ENCODE measurements at regions not wholly inside any gene's neighbourhood (a gene's known extent, or its start where the extent isn't known, plus 50 kb on each side); places are given as distances from the start of the nearest gene placed in this dataset.
"Not testable (repeated sequence)": the region's sequence is repeated elsewhere in the genome, so short reads cannot be mapped to it uniquely, and the experiment has no call there.

GRCh38 chr9:26165426-26165825 lies 487.2 kb upstream of the TUSC1 start:
- no peak for DNase-seq (ENCODE audit: low spot score)

- DNase-seq (ENCODE audit: low spot score) = no peak
Measured at GRCh38 chr9:26163931-26164330, 485.7 kb upstream of the TUSC1 start.

- DNase-seq (ENCODE audit: low spot score) = no peak
Measured at GRCh38 chr9:26159575-26160392, 481.5 kb upstream of the TUSC1 start.

- no peak for DNase-seq (ENCODE audit: low spot score)
Measured at GRCh38 chr9:26158631-26159150, 480.4 kb upstream of the TUSC1 start.

GRCh38 chr9:26157411-26157810 lies 479.2 kb upstream of the TUSC1 start:
- no peak for DNase-seq (ENCODE audit: low spot score)

- DNase-seq (ENCODE audit: low spot score) = no peak
Measured at GRCh38 chr9:26152350-26152749, 474.1 kb upstream of the TUSC1 start.

- no peak for DNase-seq (ENCODE audit: low spot score)
Measured at GRCh38 chr9:26148128-26148527, 469.9 kb upstream of the TUSC1 start.

- no peak for DNase-seq (ENCODE audit: low spot score)
Measured at GRCh38 chr9:26145938-26146337, 467.7 kb upstream of the TUSC1 start.

- no peak for DNase-seq (ENCODE audit: low spot score)
Measured at GRCh38 chr9:26142631-26143030, 464.4 kb upstream of the TUSC1 start.

GRCh38 chr9:26142201-26142600 lies 464.0 kb upstream of the TUSC1 start:
- no peak for DNase-seq (ENCODE audit: low spot score)

- DNase-seq (ENCODE audit: low spot score) = no peak
Measured at GRCh38 chr9:26133537-26133936, 455.3 kb upstream of the TUSC1 start.

- DNase-seq (ENCODE audit: low spot score) = no peak
Measured at GRCh38 chr9:26132746-26133312, 454.6 kb upstream of the TUSC1 start.

- no peak for DNase-seq (ENCODE audit: low spot score)
Measured at GRCh38 chr9:26131886-26132285, 453.6 kb upstream of the TUSC1 start.

- DNase-seq (ENCODE audit: low spot score) = no peak
Measured at GRCh38 chr9:26129217-26129616, 451.0 kb upstream of the TUSC1 start.

GRCh38 chr9:26125693-26126092 lies 447.4 kb upstream of the TUSC1 start:
- no peak for DNase-seq (ENCODE audit: low spot score)

GRCh38 chr9:26116085-26116484 lies 437.8 kb upstream of the TUSC1 start:
- not testable (repeated sequence) for DNase-seq (ENCODE audit: low spot score)

GRCh38 chr9:26112724-26113123 lies 434.5 kb upstream of the TUSC1 start:
- DNase-seq (ENCODE audit: low spot score) = no peak

GRCh38 chr9:26086396-26086795 lies 408.2 kb upstream of the TUSC1 start:
- no peak for DNase-seq (ENCODE audit: low spot score)

GRCh38 chr9:26081847-26082246 lies 403.6 kb upstream of the TUSC1 start:
- no peak for DNase-seq (ENCODE audit: low spot score)

- DNase-seq (ENCODE audit: low spot score) = no peak
Measured at GRCh38 chr9:26078706-26079105, 400.5 kb upstream of the TUSC1 start.

GRCh38 chr9:26077860-26078259 lies 399.6 kb upstream of the TUSC1 start:
- DNase-seq (ENCODE audit: low spot score) = no peak

GRCh38 chr9:26067608-26068007 lies 389.4 kb upstream of the TUSC1 start:
- no peak for DNase-seq (ENCODE audit: low spot score)

GRCh38 chr9:26066237-26066636 lies 388.0 kb upstream of the TUSC1 start:
- no peak for DNase-seq (ENCODE audit: low spot score)
